Epithelial cell of esophagus (primary cell): ENCODE measurements at regions not wholly inside any gene's neighbourhood (a gene's known extent, or its start where the extent isn't known, plus 50 kb on each side); places are given as distances from the start of the nearest gene placed in this dataset.
A peak's percentile ranks its signal among the peaks of the same experiment; 100 is the strongest.
"Not testable (repeated sequence)": the region's sequence is repeated elsewhere in the genome, so short reads cannot be mapped to it uniquely, and the experiment has no call there.

Experiments
- DNase-seq: peaks from one replicate; pipeline ENCODE4 v3.0.0; 2010; ENCODE audit warnings: low read depth
- H3K4me3 ChIP-seq: 2 replicates; pipeline ENCODE4 v1.5.1; 2011; ENCODE audit warnings: mild to moderate bottlenecking, low read length, control low read depth
- TF ChIP-seq, protein P1 (sequence below): IDR thresholded peaks from 2 replicates; pipeline ENCODE4 v1.5.1; 2011; ENCODE audit warnings: low read depth, mild to moderate bottlenecking, low read length, control low read depth, inconsistent platforms; ENCODE audit not compliant: insufficient read depth; ENCODE audit errors: missing control alignments

DNA sequence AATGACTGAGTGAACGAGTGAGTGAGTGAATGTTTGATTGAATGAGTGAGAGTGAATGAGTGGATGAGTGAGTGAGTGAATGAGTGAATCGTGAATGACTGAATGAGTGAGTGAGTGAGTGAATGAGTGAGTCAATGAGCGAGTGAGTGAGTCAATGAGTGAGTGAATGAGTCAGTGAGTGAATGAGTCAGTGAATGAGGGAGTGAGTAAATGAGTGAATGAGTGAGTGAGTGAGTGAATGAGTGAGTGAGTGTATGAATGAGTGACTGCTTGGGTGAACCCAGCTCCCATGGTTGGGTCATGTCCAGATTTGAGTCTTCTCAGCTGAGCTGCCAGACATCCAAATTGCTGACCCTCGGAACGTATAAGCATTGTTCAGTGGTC is 135.2 kb upstream of the ZNF469 start:
- H3K4me3 ChIP-seq, DNase-seq: not testable (repeated sequence)

GRCh38 chr16:88248761-88249160 is 134.0 kb upstream of the ZNF469 start:
- H3K4me3 ChIP-seq, DNase-seq: not testable (repeated sequence)

DNA sequence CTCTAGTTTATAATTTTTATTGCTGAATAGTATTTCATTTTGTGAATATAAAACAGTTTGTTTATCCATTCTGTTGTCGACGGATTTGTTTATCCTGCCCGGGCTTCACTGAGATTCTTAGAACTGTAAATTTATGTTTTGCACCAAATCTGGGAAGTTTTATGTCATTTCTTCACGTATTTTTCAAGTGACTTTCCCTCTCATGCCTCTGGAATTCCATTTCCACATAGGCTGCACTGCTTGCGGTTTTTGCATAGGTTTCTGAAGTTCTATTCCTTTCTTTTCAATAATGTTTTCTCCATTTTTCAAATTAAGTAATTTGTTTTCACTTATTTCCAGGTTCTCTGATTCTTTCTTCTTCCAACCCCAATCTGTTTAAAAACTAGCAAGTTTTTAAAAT is 132.4 kb upstream of the ZNF469 start:
- not testable (repeated sequence) for DNase-seq, H3K4me3 ChIP-seq

DNA sequence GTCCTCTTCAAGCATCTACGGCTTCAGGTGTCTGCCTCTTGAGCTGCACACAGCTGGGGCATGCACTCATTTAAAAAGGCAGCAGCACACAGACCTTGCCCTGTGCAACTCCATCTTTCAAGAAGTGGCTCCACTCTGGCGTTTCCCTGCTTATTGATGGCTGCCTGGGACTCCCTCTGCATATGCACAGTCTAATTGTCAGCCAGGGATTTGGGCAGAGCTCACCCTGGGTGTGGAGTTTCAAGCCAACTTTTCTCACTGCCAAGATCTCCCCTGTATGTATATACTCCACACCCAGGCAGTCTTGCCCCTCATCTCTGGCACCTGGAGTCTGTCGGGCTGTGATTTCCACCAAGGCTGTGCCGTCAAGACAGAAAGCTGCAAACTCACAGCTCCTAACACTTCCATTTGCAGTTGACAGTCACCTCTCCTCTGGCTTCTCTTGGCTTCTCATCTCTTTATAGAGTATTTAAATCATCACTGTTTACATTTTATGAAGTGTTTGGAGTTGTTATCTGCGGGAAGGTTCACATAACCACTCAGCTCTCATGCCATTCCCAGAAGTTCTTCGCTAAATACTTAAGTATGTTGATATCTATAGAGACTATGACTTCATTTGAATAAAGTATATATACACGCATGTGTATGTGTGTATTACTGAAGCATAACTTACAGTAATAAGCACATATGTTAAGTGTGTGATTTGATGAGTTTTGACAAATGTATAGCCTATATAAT is 130.5 kb upstream of the ZNF469 start:
- not testable (repeated sequence) for DNase-seq, H3K4me3 ChIP-seq

DNA sequence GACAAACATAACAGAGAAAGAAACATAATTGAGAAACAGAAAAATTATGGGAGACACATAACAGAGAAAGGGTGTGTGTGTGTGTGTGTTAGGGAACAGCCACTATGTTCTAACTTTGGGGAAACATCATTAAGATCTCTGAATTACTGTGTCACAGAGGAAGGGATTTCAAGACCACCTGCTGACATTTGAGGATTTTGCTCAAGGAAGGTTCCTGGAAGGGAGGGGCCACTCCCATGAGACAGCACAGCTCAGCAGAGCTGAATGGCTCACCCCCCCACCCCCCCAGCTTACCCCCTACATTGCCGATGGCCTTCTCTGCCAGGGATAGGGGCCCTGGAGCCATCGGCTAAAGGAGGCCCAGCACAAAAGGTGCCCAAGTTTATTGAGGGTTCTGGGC is 124.6 kb upstream of the ZNF469 start:
- not testable (repeated sequence) for DNase-seq, H3K4me3 ChIP-seq

DNA sequence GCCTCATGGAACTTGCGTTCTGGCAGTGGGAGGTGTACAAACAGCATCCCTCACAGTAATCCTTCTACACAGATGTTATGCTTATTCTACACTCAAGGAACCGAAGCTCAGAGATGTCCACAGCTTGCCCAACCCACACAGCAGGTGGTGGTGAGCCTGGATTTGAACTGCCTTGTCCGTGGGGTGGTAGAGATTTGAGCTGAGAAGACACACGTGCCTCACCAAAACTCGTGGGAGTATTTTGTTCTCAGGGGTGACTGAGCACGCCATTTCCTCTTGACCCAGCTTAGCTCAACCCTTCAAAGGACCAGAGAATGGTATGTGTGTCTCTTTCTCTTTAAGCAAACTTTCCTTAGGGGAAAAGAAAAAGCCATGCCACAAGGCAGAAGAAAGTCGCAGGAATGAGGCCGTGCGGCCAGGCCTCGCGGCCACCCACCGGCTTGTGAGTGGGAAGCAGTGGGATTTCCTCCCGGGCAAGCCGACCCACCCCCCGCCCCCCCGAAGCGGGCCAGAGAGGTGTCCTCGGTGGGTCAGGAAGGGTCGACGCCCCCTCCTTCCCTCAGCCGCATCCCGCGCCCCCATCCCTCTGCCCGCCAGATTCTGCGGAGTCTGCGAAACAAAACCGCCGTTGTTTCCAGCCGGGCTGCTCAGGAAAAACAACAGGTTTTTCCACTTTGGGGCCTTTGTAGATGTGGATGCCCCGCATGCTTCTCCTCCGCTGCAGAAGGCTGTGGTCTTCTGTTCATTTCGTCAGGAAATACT is 123.8 kb upstream of the ZNF469 start:
- not testable (repeated sequence) for H3K4me3 ChIP-seq, DNase-seq

GRCh38 chr16:88259538-88259937 is 123.2 kb upstream of the ZNF469 start:
- DNase-seq, H3K4me3 ChIP-seq: not testable (repeated sequence)

DNA sequence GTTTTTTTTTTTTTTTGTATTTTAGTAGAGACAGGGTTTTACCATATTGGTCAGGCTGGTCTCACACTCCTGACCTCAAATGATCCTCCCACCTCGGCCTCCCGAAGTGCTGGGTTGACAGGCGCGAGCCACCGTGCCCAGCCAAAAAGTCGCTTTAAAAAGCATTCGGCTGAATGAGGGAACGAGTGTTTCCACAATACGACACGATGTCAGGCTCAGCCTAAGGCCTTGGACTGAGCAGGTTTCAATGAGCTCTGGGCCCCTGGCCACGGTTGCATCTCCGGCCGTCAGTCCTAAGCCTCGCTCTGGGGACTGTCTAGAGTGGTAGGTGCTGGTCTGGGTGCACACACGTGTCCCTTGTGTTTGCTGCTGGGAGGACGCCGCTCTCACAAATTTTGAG is 122.6 kb upstream of the ZNF469 start:
- not testable (repeated sequence) for H3K4me3 ChIP-seq, DNase-seq

DNA sequence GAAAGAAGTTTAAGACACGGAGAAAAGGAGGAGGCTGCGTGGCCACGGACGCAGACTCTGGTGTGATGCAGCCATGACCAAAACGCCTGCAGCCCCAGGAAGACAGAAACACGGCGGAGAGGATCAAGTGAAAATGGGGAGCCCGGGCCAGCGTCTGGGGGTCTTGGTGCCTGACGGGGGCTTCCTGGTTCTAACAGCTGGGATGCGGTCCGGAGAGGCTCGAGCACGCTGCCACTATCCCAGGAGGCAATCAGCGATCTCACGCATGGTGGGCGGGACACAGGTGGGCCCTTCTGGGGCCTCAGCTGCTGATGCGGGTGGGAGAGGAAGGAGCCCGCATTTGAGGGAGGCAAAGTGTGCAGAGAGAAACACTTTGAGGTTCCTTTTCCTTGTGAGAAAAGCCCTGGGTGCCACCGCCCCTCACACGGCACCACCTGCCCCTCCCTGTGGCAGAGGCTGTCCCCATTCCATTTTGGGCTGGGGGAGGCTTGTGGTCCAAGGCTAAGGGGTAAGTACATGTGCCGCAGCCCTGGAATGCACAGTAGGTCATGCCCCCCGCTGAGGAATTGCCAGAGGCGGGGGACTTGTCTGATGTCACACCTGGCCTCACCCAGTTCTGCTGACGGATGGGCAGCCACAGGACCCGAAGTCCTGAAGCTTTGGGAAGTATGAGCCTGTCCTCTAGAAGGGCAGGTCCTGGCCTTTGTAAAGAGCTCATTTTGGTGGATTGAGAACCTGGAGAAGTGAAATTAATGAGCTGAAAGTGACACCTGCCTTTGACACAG is 121.7 kb upstream of the ZNF469 start:
- not testable (repeated sequence) for H3K4me3 ChIP-seq, DNase-seq

DNA sequence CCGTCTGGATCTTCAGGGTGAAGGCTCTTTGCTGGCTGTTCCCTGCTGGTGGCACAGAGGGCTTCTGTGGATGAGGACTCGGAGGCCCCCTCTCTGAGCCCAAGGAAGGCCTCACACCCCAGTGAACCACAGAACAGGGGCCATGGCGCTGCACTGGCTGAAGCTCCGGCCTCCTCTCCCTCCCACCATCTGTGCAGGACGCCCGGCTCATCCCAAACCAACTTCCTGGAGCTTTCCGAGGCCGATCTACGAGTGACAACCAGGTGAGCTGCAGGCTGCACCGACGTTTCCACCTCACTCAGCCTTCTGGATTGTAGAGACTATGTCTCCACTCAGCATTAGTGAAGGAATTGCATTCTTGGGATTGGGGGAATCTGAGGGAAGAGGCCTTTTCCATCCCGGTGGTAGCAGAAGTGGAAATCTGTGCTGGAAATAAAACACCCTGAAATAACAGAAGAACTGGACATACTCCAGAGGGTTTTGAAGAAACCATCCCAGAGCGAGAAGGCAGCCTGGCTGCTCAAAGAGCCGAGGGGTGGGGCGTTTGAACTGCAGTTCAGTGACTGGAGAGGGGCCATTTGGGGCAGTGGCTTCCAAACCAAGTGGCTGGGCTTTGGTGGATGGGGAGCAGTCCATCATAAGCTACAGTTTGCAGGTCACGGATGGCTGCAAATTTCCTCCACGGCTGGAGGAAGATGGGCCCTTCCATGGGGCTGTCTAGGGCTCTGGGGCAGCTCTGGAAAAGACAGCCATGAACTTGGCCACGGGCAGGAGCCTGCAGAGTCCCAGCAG is 120.7 kb upstream of the ZNF469 start:
- not testable (repeated sequence) for DNase-seq, H3K4me3 ChIP-seq

GRCh38 chr16:88262858-88263563 is 119.7 kb upstream of the ZNF469 start:
- not testable (repeated sequence) for DNase-seq, H3K4me3 ChIP-seq

GRCh38 chr16:88263681-88264287 is 119.0 kb upstream of the ZNF469 start:
- DNase-seq, H3K4me3 ChIP-seq: not testable (repeated sequence)

DNA sequence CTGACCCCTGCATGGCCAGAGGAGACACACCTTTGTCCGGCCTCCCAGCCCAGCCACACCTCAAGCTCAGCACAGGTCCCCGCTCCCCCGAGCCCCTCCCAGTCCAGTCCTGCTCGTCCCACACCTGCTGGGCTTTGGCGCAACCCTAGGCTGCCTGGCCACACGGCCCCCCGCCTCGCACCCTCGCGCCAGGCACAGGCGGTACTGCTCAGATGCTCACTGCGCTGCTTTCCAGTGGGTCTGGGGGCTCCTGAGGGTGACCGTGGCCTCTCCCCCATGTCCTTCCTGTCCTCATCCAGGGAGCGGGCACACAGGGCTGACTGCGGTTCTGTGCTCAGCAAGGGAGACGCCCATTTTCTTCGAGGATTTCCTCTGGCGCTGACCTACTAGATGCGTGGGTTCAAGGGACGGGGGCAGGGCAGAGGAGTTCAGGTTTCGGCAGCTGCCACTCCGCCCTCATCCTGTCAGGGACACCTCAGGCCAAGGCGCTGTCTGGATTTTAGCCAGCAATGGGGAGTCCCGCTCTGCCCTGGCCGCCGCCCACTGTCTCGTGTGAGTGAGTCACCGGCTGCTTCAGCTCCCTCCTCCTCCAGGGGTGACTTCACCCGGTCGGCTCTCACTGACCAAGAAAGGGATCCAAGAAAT is 118.0 kb upstream of the ZNF469 start:
- TF ChIP-seq, protein P1, sequence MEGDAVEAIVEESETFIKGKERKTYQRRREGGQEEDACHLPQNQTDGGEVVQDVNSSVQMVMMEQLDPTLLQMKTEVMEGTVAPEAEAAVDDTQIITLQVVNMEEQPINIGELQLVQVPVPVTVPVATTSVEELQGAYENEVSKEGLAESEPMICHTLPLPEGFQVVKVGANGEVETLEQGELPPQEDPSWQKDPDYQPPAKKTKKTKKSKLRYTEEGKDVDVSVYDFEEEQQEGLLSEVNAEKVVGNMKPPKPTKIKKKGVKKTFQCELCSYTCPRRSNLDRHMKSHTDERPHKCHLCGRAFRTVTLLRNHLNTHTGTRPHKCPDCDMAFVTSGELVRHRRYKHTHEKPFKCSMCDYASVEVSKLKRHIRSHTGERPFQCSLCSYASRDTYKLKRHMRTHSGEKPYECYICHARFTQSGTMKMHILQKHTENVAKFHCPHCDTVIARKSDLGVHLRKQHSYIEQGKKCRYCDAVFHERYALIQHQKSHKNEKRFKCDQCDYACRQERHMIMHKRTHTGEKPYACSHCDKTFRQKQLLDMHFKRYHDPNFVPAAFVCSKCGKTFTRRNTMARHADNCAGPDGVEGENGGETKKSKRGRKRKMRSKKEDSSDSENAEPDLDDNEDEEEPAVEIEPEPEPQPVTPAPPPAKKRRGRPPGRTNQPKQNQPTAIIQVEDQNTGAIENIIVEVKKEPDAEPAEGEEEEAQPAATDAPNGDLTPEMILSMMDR = no peak
- H3K4me3 ChIP-seq = no peak overlapping the region
- DNase-seq = peak; percentile 80

GRCh38 chr16:88265286-88265938 is 117.3 kb upstream of the ZNF469 start:
- H3K4me3 ChIP-seq, DNase-seq: not testable (repeated sequence)

GRCh38 chr16:88266036-88266435 is 116.7 kb upstream of the ZNF469 start:
- H3K4me3 ChIP-seq, DNase-seq: not testable (repeated sequence)
